ENCODE measurements at regions not wholly inside any gene's neighbourhood (a gene's known extent, or its start where the extent isn't known, plus 50 kb on each side); places are given as distances from the start of the nearest gene placed in this dataset.
"Not testable (repeated sequence)": the region's sequence is repeated elsewhere in the genome, so short reads cannot be mapped to it uniquely, and the experiment has no call there.

- in situ Hi-C loops (cut with MboI; ENCODE audit: low sequenced_read_pairs), result loop anchor here (25.0 kb wide), 1 partner anchor 714 kb away; the partner anchor contains the start of gene NUAK1
These were observed 92.7 kb downstream of the C12orf75 start for GRCh38 chr12:105423237-105423636.

- in situ Hi-C loops (cut with MboI; ENCODE audit: low sequenced_read_pairs), result loop anchor here (25.0 kb wide), 1 partner anchor 713 kb away; the partner anchor contains the start of gene NUAK1
These were observed 93.4 kb downstream of the C12orf75 start for GRCh38 chr12:105423921-105424320.

- in situ Hi-C loops (cut with MboI; ENCODE audit: low sequenced_read_pairs), result no loop called here
These were observed 95.0 kb downstream of the C12orf75 start for GRCh38 chr12:105425254-105426174.

GRCh38 chr12:105426766-105427165 lies 96.3 kb downstream of the C12orf75 start:
- in situ Hi-C loops (cut with MboI; ENCODE audit: low sequenced_read_pairs), result no loop called here

GRCh38 chr12:105427883-105428282 lies 97.4 kb downstream of the C12orf75 start:
- in situ Hi-C loops (cut with MboI; ENCODE audit: low sequenced_read_pairs), result no loop called here

- in situ Hi-C loops (cut with MboI; ENCODE audit: low sequenced_read_pairs), result no loop called here
These were observed 98.4 kb downstream of the C12orf75 start for GRCh38 chr12:105428793-105429395.

GRCh38 chr12:105429511-105429910 lies 99.0 kb downstream of the C12orf75 start:
- in situ Hi-C loops (cut with MboI; ENCODE audit: low sequenced_read_pairs), result no loop called here

- in situ Hi-C loops (cut with MboI; ENCODE audit: low sequenced_read_pairs), result no loop called here
These were observed 101.1 kb downstream of the C12orf75 start for GRCh38 chr12:105431537-105432100.

- in situ Hi-C loops (cut with MboI; ENCODE audit: low sequenced_read_pairs), result no loop called here
These were observed 103.3 kb downstream of the C12orf75 start for GRCh38 chr12:105433804-105434203.

- in situ Hi-C loops (cut with MboI; ENCODE audit: low sequenced_read_pairs), result no loop called here
These were observed 106.1 kb downstream of the C12orf75 start for GRCh38 chr12:105436636-105437035.

GRCh38 chr12:105440037-105440664 lies 109.7 kb downstream of the C12orf75 start:
- in situ Hi-C loops (cut with MboI; ENCODE audit: low sequenced_read_pairs), result no loop called here

- in situ Hi-C loops (cut with MboI; ENCODE audit: low sequenced_read_pairs), result no loop called here
These were observed 113.5 kb downstream of the C12orf75 start for GRCh38 chr12:105443802-105444652.

- in situ Hi-C loops (cut with MboI; ENCODE audit: low sequenced_read_pairs), result no loop called here
These were observed 114.2 kb downstream of the C12orf75 start for GRCh38 chr12:105444653-105445102.

GRCh38 chr12:105445249-105445648 lies 114.8 kb downstream of the C12orf75 start:
- in situ Hi-C loops (cut with MboI; ENCODE audit: low sequenced_read_pairs), result no loop called here

GRCh38 chr12:105445649-105446048 lies 115.2 kb downstream of the C12orf75 start:
- in situ Hi-C loops (cut with MboI; ENCODE audit: low sequenced_read_pairs), result no loop called here

- in situ Hi-C loops (cut with MboI; ENCODE audit: low sequenced_read_pairs), result not testable (repeated sequence)
These were observed 116.0 kb downstream of the C12orf75 start for GRCh38 chr12:105446460-105446859.

GRCh38 chr12:105449431-105449830 lies 118.9 kb downstream of the C12orf75 start:
- in situ Hi-C loops (cut with MboI; ENCODE audit: low sequenced_read_pairs), result no loop called here

- in situ Hi-C loops (cut with MboI; ENCODE audit: low sequenced_read_pairs), result no loop called here
These were observed 120.7 kb downstream of the C12orf75 start for GRCh38 chr12:105451211-105451610.

GRCh38 chr12:105451798-105452197 lies 121.3 kb downstream of the C12orf75 start:
- in situ Hi-C loops (cut with MboI; ENCODE audit: low sequenced_read_pairs), result no loop called here

- in situ Hi-C loops (cut with MboI; ENCODE audit: low sequenced_read_pairs), result no loop called here
These were observed 122.8 kb downstream of the C12orf75 start for GRCh38 chr12:105453316-105453715.

Data from HL-60/S4 treated with phorbol 12-myristate 13-acetate at 8.2 ng/mL for 4 days and 3 days (cell line).